SU-DHL-6 (cell line): ENCODE measurements at regions not wholly inside any gene's neighbourhood (a gene's known extent, or its start where the extent isn't known, plus 50 kb on each side); places are given as distances from the start of the nearest gene placed in this dataset.

Source experiments
- EZH2phosphoT487 ChIP-seq: fragments of 200-600 bp; sonication (generic), shearing (Covaris generic); conservative IDR thresholded peaks from 2 replicates; pipeline ENCODE4 v1.6.1; 2018; ENCODE audit warnings: mild to moderate bottlenecking, antibody characterized with exemption, low read length, moderate library complexity, mixed read lengths
- TF ChIP-seq, protein P1 (sequence below): fragments of 200-600 bp; sonication (generic); IDR thresholded peaks from one replicate; pipeline ENCODE4 v1.5.1; 2017; ENCODE audit warnings: antibody characterized with exemption, mild to moderate bottlenecking, low read length, moderate library complexity; ENCODE audit not compliant: insufficient read depth, poor library complexity, severe bottlenecking

DNA sequence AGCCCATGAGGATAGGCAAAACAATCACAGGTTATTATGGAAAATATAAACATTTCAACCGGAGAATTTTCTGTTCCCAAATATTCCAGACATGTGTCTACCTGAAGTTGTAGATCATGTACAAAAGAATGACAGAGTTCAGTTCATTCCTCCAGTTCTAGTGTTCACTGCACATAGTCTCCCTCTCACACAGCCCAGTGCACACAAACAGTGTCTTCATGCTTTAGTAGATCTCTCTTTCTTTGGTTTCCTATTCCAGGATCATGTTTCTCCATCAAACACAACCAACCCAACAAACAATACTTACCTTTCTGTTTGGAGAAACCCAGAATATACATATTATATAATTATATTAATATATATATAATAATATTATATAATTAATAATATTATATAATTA lies 671.9 kb downstream of the TRIML1 start:
- TF ChIP-seq, protein P1, sequence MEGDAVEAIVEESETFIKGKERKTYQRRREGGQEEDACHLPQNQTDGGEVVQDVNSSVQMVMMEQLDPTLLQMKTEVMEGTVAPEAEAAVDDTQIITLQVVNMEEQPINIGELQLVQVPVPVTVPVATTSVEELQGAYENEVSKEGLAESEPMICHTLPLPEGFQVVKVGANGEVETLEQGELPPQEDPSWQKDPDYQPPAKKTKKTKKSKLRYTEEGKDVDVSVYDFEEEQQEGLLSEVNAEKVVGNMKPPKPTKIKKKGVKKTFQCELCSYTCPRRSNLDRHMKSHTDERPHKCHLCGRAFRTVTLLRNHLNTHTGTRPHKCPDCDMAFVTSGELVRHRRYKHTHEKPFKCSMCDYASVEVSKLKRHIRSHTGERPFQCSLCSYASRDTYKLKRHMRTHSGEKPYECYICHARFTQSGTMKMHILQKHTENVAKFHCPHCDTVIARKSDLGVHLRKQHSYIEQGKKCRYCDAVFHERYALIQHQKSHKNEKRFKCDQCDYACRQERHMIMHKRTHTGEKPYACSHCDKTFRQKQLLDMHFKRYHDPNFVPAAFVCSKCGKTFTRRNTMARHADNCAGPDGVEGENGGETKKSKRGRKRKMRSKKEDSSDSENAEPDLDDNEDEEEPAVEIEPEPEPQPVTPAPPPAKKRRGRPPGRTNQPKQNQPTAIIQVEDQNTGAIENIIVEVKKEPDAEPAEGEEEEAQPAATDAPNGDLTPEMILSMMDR: no peak
- no peak for TF ChIP-seq EZH2phosphoT487
